Keratinocyte (primary cell): ENCODE measurements at regions not wholly inside any gene's neighbourhood (a gene's known extent, or its start where the extent isn't known, plus 50 kb on each side); places are given as distances from the start of the nearest gene placed in this dataset.

Experiments used
- CTCF ChIP-seq, 3 experiments: IDR thresholded peaks in 1 of 3; conservative IDR thresholded peaks in 1 of 3; optimal IDR thresholded peaks in 1 of 3; 2 replicates in 2 of 3; 3 replicates in 1 of 3; pipeline versions ENCODE3 to v1.5.1; 2011; ENCODE audit warnings: low read length in 3 of 3, mild to moderate bottlenecking in 3 of 3, moderate library complexity in 2 of 3, control low read depth in 1 of 3, inconsistent platforms in 1 of 3; ENCODE audit not compliant: insufficient read depth in 2 of 3; ENCODE audit errors: extremely low read depth in 1 of 3
- EZH2 ChIP-seq: IDR thresholded peaks from one replicate; pipeline ENCODE4 v1.6.1; 2012; ENCODE audit warnings: inconsistent platforms, mild to moderate bottlenecking, low read length, moderate library complexity

GRCh38 chr6:111942561-111942960, 69.3 kb upstream of the FYN start:
- TF ChIP-seq EZH2 (no peak), CTCF (optimal IDR thresholded peaks at IDR 0.05 in 1 of 3, IDR thresholded peaks at IDR 0.05 in 1 of 3, conservative IDR thresholded peaks at IDR 0.05 in 1 of 3; ENCODE audit: extremely low read depth in 1 of 3, insufficient read depth in 2 of 3, low read length in 3 of 3) (no peak)
